ENCODE measurements at regions not wholly inside any gene's neighbourhood (a gene's known extent, or its start where the extent isn't known, plus 50 kb on each side); places are given as distances from the start of the nearest gene placed in this dataset.

GRCh38 chr1:209010475-209011230, 572.9 kb upstream of the CAMK1G start:
- H3K4me1 ChIP-seq (ENCODE audit: control insufficient read depth, low read depth, low read length) = no peaks in the 10 kb centered on the region
- no peak overlapping the region for H2AK5ac ChIP-seq (ENCODE audit: low read length)
- H2BK120ac ChIP-seq (ENCODE audit: low read depth, low read length) = no peak overlapping the region
- H4K8ac ChIP-seq (ENCODE audit: low read depth, low read length) = no peak overlapping the region
- no peak overlapping the region for H2BK15ac ChIP-seq (replicated peaks; ENCODE audit: low read depth)
- WGBS (ENCODE audit: extremely low coverage, insufficient coverage, low lambda C conversion rate) = no CpG with 5 or more reads among the region's 6 CpGs
- DNase-seq = no peak
- H3K4me3 ChIP-seq (ENCODE audit: low read length) = no peak overlapping the region
- H3K56ac ChIP-seq (ENCODE audit: low read length) = no peak overlapping the region
- no peak overlapping the region for H3K18ac ChIP-seq (ENCODE audit: low read length)
- H3K79me2 ChIP-seq (ENCODE audit: control insufficient read depth, insufficient read depth, low read length) = no peaks in the 10 kb centered on the region
- no peak overlapping the region for H4K5ac ChIP-seq (ENCODE audit: low read length)
- no peak overlapping the region for H3K4ac ChIP-seq (ENCODE audit: low read depth, low read length)
- no peak overlapping the region for H3K4me2 ChIP-seq (ENCODE audit: low read length)
- H3K9ac ChIP-seq (ENCODE audit: low read length) = no peak overlapping the region
- H3K79me1 ChIP-seq (ENCODE audit: low read length) = no peaks in the 10 kb centered on the region
- H3K27ac ChIP-seq (ENCODE audit: low read depth, low read length) = no peak overlapping the region
- no peaks in the 10 kb centered on the region for H3K27me3 ChIP-seq (ENCODE audit: insufficient read depth, low read length, poor library complexity)
- H3K23ac ChIP-seq (ENCODE audit: low read length) = no peak overlapping the region
- no peaks in the 10 kb centered on the region for H3K36me3 ChIP-seq (ENCODE audit: control insufficient read depth, insufficient read depth, low read length)
- H2BK5ac ChIP-seq (ENCODE audit: low read length) = no peak overlapping the region

GRCh38 chr1:209012443-209013196, 570.9 kb upstream of the CAMK1G start:
- no peaks in the 10 kb centered on the region for H3K79me2 ChIP-seq (ENCODE audit: control insufficient read depth, insufficient read depth, low read length)
- no peak overlapping the region for H3K56ac ChIP-seq (ENCODE audit: low read length)
- H2BK5ac ChIP-seq (ENCODE audit: low read length) = no peak overlapping the region
- H3K36me3 ChIP-seq (ENCODE audit: control insufficient read depth, insufficient read depth, low read length) = no peaks in the 10 kb centered on the region
- DNase-seq = no peak
- no peak overlapping the region for H3K23ac ChIP-seq (ENCODE audit: low read length)
- H4K5ac ChIP-seq (ENCODE audit: low read length) = no peak overlapping the region
- no peak overlapping the region for H3K4ac ChIP-seq (ENCODE audit: low read depth, low read length)
- H4K8ac ChIP-seq (ENCODE audit: low read depth, low read length) = no peak overlapping the region
- H3K4me2 ChIP-seq (ENCODE audit: low read length) = no peak overlapping the region
- no peaks in the 10 kb centered on the region for H3K79me1 ChIP-seq (ENCODE audit: low read length)
- H3K27me3 ChIP-seq (ENCODE audit: insufficient read depth, low read length, poor library complexity) = no peaks in the 10 kb centered on the region
- H3K4me1 ChIP-seq (ENCODE audit: control insufficient read depth, low read depth, low read length) = no peaks in the 10 kb centered on the region
- WGBS (ENCODE audit: extremely low coverage, insufficient coverage, low lambda C conversion rate) = no CpG with 5 or more reads among the region's 6 CpGs
- H2BK120ac ChIP-seq (ENCODE audit: low read depth, low read length) = no peak overlapping the region
- no peak overlapping the region for H3K18ac ChIP-seq (ENCODE audit: low read length)
- H3K4me3 ChIP-seq (ENCODE audit: low read length) = no peak overlapping the region
- H2AK5ac ChIP-seq (ENCODE audit: low read length) = no peak overlapping the region
- H3K9ac ChIP-seq (ENCODE audit: low read length) = no peak overlapping the region
- no peak overlapping the region for H3K27ac ChIP-seq (ENCODE audit: low read depth, low read length)
- H2BK15ac ChIP-seq (replicated peaks; ENCODE audit: low read depth) = no peak overlapping the region

- no peaks in the 10 kb centered on the region for H3K79me2 ChIP-seq (ENCODE audit: control insufficient read depth, insufficient read depth, low read length)
- no peak overlapping the region for H3K4me3 ChIP-seq (ENCODE audit: low read length)
- H3K56ac ChIP-seq (ENCODE audit: low read length) = no peak overlapping the region
- no peak overlapping the region for H3K9ac ChIP-seq (ENCODE audit: low read length)
- H3K18ac ChIP-seq (ENCODE audit: low read length) = no peak overlapping the region
- no peak overlapping the region for H2AK5ac ChIP-seq (ENCODE audit: low read length)
- no peaks in the 10 kb centered on the region for H3K36me3 ChIP-seq (ENCODE audit: control insufficient read depth, insufficient read depth, low read length)
- H3K4me2 ChIP-seq (ENCODE audit: low read length) = no peak overlapping the region
- H3K23ac ChIP-seq (ENCODE audit: low read length) = no peak overlapping the region
- H3K27me3 ChIP-seq (ENCODE audit: insufficient read depth, low read length, poor library complexity) = no peaks in the 10 kb centered on the region
- no peaks in the 10 kb centered on the region for H3K79me1 ChIP-seq (ENCODE audit: low read length)
- H4K5ac ChIP-seq (ENCODE audit: low read length) = no peak overlapping the region
- H2BK15ac ChIP-seq (replicated peaks; ENCODE audit: low read depth) = peak overlapping the region; percentile 19
- H4K8ac ChIP-seq (ENCODE audit: low read depth, low read length) = no peak overlapping the region
- no peak for DNase-seq
- H2BK120ac ChIP-seq (ENCODE audit: low read depth, low read length) = no peak overlapping the region
- no peaks in the 10 kb centered on the region for H3K4me1 ChIP-seq (ENCODE audit: control insufficient read depth, low read depth, low read length)
- no peak overlapping the region for H3K4ac ChIP-seq (ENCODE audit: low read depth, low read length)
- no peak overlapping the region for H3K27ac ChIP-seq (ENCODE audit: low read depth, low read length)
- H2BK5ac ChIP-seq (ENCODE audit: low read length) = no peak overlapping the region
These were observed 568.4 kb upstream of the CAMK1G start for GRCh38 chr1:209015092-209015491.

GRCh38 chr1:209021622-209022021, 561.9 kb upstream of the CAMK1G start:
- H3K56ac ChIP-seq (ENCODE audit: low read length) = no peak overlapping the region
- no peak overlapping the region for H3K23ac ChIP-seq (ENCODE audit: low read length)
- no peak overlapping the region for H2BK5ac ChIP-seq (ENCODE audit: low read length)
- no peak overlapping the region for H3K4me2 ChIP-seq (ENCODE audit: low read length)
- no peaks in the 10 kb centered on the region for H3K79me1 ChIP-seq (ENCODE audit: low read length)
- H3K79me2 ChIP-seq (ENCODE audit: control insufficient read depth, insufficient read depth, low read length) = no peaks in the 10 kb centered on the region
- H3K36me3 ChIP-seq (ENCODE audit: control insufficient read depth, insufficient read depth, low read length) = no peaks in the 10 kb centered on the region
- H3K18ac ChIP-seq (ENCODE audit: low read length) = no peak overlapping the region
- no peak for DNase-seq
- no peak overlapping the region for H2AK5ac ChIP-seq (ENCODE audit: low read length)
- no peak overlapping the region for H4K5ac ChIP-seq (ENCODE audit: low read length)
- H3K4me3 ChIP-seq (ENCODE audit: low read length) = no peak overlapping the region
- H2BK120ac ChIP-seq (ENCODE audit: low read depth, low read length) = no peak overlapping the region
- H3K27ac ChIP-seq (ENCODE audit: low read depth, low read length) = no peak overlapping the region
- H3K9ac ChIP-seq (ENCODE audit: low read length) = no peak overlapping the region
- H2BK15ac ChIP-seq (replicated peaks; ENCODE audit: low read depth) = no peak overlapping the region
- H3K4ac ChIP-seq (ENCODE audit: low read depth, low read length) = no peak overlapping the region
- no peak overlapping the region for H4K8ac ChIP-seq (ENCODE audit: low read depth, low read length)
- H3K27me3 ChIP-seq (ENCODE audit: insufficient read depth, low read length, poor library complexity) = no peaks in the 10 kb centered on the region
- H3K4me1 ChIP-seq (ENCODE audit: control insufficient read depth, low read depth, low read length) = no peaks in the 10 kb centered on the region

GRCh38 chr1:209023790-209024189, 559.7 kb upstream of the CAMK1G start:
- Histone ChIP-seq H3K27ac (ENCODE audit: low read depth, low read length) (no peak overlapping the region), H2BK120ac (ENCODE audit: low read depth, low read length) (no peak overlapping the region), H3K4me3 (ENCODE audit: low read length) (no peak overlapping the region), H3K9ac (ENCODE audit: low read length) (no peak overlapping the region), H4K5ac (ENCODE audit: low read length) (no peak overlapping the region), H3K4ac (ENCODE audit: low read depth, low read length) (no peak overlapping the region), H3K79me2 (ENCODE audit: control insufficient read depth, insufficient read depth, low read length) (no peaks in the 10 kb centered on the region), H2BK5ac (ENCODE audit: low read length) (no peak overlapping the region), H3K18ac (ENCODE audit: low read length) (no peak overlapping the region), H2AK5ac (ENCODE audit: low read length) (no peak overlapping the region), H3K36me3 (ENCODE audit: control insufficient read depth, insufficient read depth, low read length) (no peaks in the 10 kb centered on the region), H3K23ac (ENCODE audit: low read length) (no peak overlapping the region), H3K56ac (ENCODE audit: low read length) (no peak overlapping the region), H4K8ac (ENCODE audit: low read depth, low read length) (no peak overlapping the region), H3K4me1 (ENCODE audit: control insufficient read depth, low read depth, low read length) (no peaks in the 10 kb centered on the region), H3K27me3 (ENCODE audit: insufficient read depth, low read length, poor library complexity) (no peaks in the 10 kb centered on the region), H2BK15ac (replicated peaks; ENCODE audit: low read depth) (no peak overlapping the region), H3K79me1 (ENCODE audit: low read length) (no peaks in the 10 kb centered on the region), H3K4me2 (ENCODE audit: low read length) (no peak overlapping the region)
- no peak for DNase-seq
- no CpG with 5 or more reads among the region's 2 CpGs for WGBS (ENCODE audit: extremely low coverage, insufficient coverage, low lambda C conversion rate)

- DNase-seq = no peak
- no peak overlapping the region for H3K56ac ChIP-seq (ENCODE audit: low read length)
- WGBS (ENCODE audit: extremely low coverage, insufficient coverage, low lambda C conversion rate) = no CpG with 5 or more reads among the region's 1 CpG
- no peak overlapping the region for H4K5ac ChIP-seq (ENCODE audit: low read length)
- H3K36me3 ChIP-seq (ENCODE audit: control insufficient read depth, insufficient read depth, low read length) = no peaks in the 10 kb centered on the region
- H3K79me1 ChIP-seq (ENCODE audit: low read length) = no peaks in the 10 kb centered on the region
- no peak overlapping the region for H3K23ac ChIP-seq (ENCODE audit: low read length)
- H3K27me3 ChIP-seq (ENCODE audit: insufficient read depth, low read length, poor library complexity) = no peaks in the 10 kb centered on the region
- no peak overlapping the region for H3K4me3 ChIP-seq (ENCODE audit: low read length)
- no peak overlapping the region for H2BK120ac ChIP-seq (ENCODE audit: low read depth, low read length)
- H3K4me2 ChIP-seq (ENCODE audit: low read length) = no peak overlapping the region
- no peak overlapping the region for H2BK5ac ChIP-seq (ENCODE audit: low read length)
- no peak overlapping the region for H3K9ac ChIP-seq (ENCODE audit: low read length)
- H4K8ac ChIP-seq (ENCODE audit: low read depth, low read length) = no peak overlapping the region
- H2BK15ac ChIP-seq (replicated peaks; ENCODE audit: low read depth) = no peak overlapping the region
- no peak overlapping the region for H2AK5ac ChIP-seq (ENCODE audit: low read length)
- no peaks in the 10 kb centered on the region for H3K79me2 ChIP-seq (ENCODE audit: control insufficient read depth, insufficient read depth, low read length)
- no peaks in the 10 kb centered on the region for H3K4me1 ChIP-seq (ENCODE audit: control insufficient read depth, low read depth, low read length)
- H3K4ac ChIP-seq (ENCODE audit: low read depth, low read length) = no peak overlapping the region
- H3K27ac ChIP-seq (ENCODE audit: low read depth, low read length) = no peak overlapping the region
- no peak overlapping the region for H3K18ac ChIP-seq (ENCODE audit: low read length)
These were observed 553.8 kb upstream of the CAMK1G start for GRCh38 chr1:209029737-209030136.
